ENCODE measurements at regions not wholly inside any gene's neighbourhood (a gene's known extent, or its start where the extent isn't known, plus 50 kb on each side); places are given as distances from the start of the nearest gene placed in this dataset.

- Mint-ChIP-seq H3K4me3 (no peak overlapping the region), H3K9me3 (ENCODE audit: insufficient read depth) (no peaks in the 10 kb centered on the region), H3K27me3 (no peaks in the 10 kb centered on the region), H3K27ac (no peak overlapping the region), H3K4me1 (no peaks in the 10 kb centered on the region)
- Histone ChIP-seq H3K9me3 (ENCODE audit: control extremely low read depth in 1 of 3, control insufficient read depth in 2 of 3, insufficient read depth in 1 of 3, low read length in 2 of 3) (no peaks in the 10 kb centered on the region), H4K20me1 (ENCODE audit: control insufficient read depth, insufficient read depth, low read length, poor library complexity, severe bottlenecking) (no peaks in the 10 kb centered on the region), H3K27me3 (replicated peaks in 1 of 4; ENCODE audit: control extremely low read depth in 1 of 4, control insufficient read depth in 3 of 4, insufficient read depth in 4 of 4, low read length in 3 of 4) (no peaks in the 10 kb centered on the region), H3K9ac (ENCODE audit: low read length) (no peak overlapping the region), H3K36me3 (replicated peaks in 1 of 2; ENCODE audit: control extremely low read depth in 1 of 2, control insufficient read depth in 1 of 2, extremely low read depth in 1 of 2, insufficient read depth in 2 of 2, low read length in 1 of 2) (no peaks in the 10 kb centered on the region), H3K4me3 (ENCODE audit: control extremely low read depth in 1 of 5, extremely low read depth in 1 of 5, insufficient read depth in 1 of 5, low read depth in 2 of 5, low read length in 4 of 5) (no peak overlapping the region), H3K27ac (ENCODE audit: low read length in 2 of 2) (no peak overlapping the region), H3K4me2 (replicated peaks; ENCODE audit: low read depth, low read length, poor library complexity, severe bottlenecking) (no peak overlapping the region), H2AFZ (ENCODE audit: insufficient read depth, low read depth, low read length, poor library complexity, severe bottlenecking) (no peak overlapping the region), H3K4me1 (ENCODE audit: control insufficient read depth in 2 of 2, insufficient read depth in 2 of 2, low read length in 2 of 2) (no peaks in the 10 kb centered on the region), H3K79me2 (ENCODE audit: control insufficient read depth, insufficient read depth, low read length) (no peaks in the 10 kb centered on the region)
- WGBS (ENCODE audit: insufficient coverage): 91% methylated on average over 34 of the region's 52 CpGs
- CTCF ChIA-PET: no interaction called here
- DNase-seq (no peak), ATAC-seq (ENCODE audit: low read depth) (no peak)
- POLR2A ChIA-PET: no interaction called here
- intact Hi-C loops (cut with micrococcal nuclease): no loop called here
- no peak for TF ChIP-seq CTCF (IDR thresholded peaks at IDR 0.05)
- no peak for TF ChIP-seq EZH2 (IDR thresholded peaks at IDR 0.05; ENCODE audit: borderline replicate concordance, insufficient read depth, low read depth, low read length, poor library complexity, severe bottlenecking)
These were observed 194.0 kb upstream of the BRWD3 start for GRCh38 chrX:81003491-81004185.

- no peak for ATAC-seq (ENCODE audit: low read depth)
- intact Hi-C loops (cut with micrococcal nuclease): no loop called here
- Histone ChIP-seq H3K79me2 (ENCODE audit: control insufficient read depth, insufficient read depth, low read length) (no peaks in the 10 kb centered on the region), H3K4me1 (ENCODE audit: control insufficient read depth in 2 of 2, insufficient read depth in 2 of 2, low read length in 2 of 2) (no peaks in the 10 kb centered on the region), H3K4me2 (replicated peaks; ENCODE audit: low read depth, low read length, poor library complexity, severe bottlenecking) (no peak overlapping the region), H3K27me3 (replicated peaks in 1 of 4; ENCODE audit: control extremely low read depth in 1 of 4, control insufficient read depth in 3 of 4, insufficient read depth in 4 of 4, low read length in 3 of 4) (no peaks in the 10 kb centered on the region), H3K27ac (ENCODE audit: low read length in 2 of 2) (no peak overlapping the region), H4K20me1 (ENCODE audit: control insufficient read depth, insufficient read depth, low read length, poor library complexity, severe bottlenecking) (no peaks in the 10 kb centered on the region), H3K9ac (ENCODE audit: low read length) (no peak overlapping the region), H3K9me3 (ENCODE audit: control extremely low read depth in 1 of 3, control insufficient read depth in 2 of 3, insufficient read depth in 1 of 3, low read length in 2 of 3) (peaks cover 0 to 2% (median 0%) of the 10 kb centered on the region in 3 donors), H2AFZ (ENCODE audit: insufficient read depth, low read depth, low read length, poor library complexity, severe bottlenecking) (no peak overlapping the region), H3K36me3 (replicated peaks in 1 of 2; ENCODE audit: control extremely low read depth in 1 of 2, control insufficient read depth in 1 of 2, extremely low read depth in 1 of 2, insufficient read depth in 2 of 2, low read length in 1 of 2) (no peaks in the 10 kb centered on the region), H3K4me3 (ENCODE audit: control extremely low read depth in 1 of 5, extremely low read depth in 1 of 5, insufficient read depth in 1 of 5, low read depth in 2 of 5, low read length in 4 of 5) (no peak overlapping the region)
- CTCF ChIA-PET: no interaction called here
- no peak for DNase-seq
- no peak for TF ChIP-seq EZH2 (IDR thresholded peaks at IDR 0.05; ENCODE audit: borderline replicate concordance, insufficient read depth, low read depth, low read length, poor library complexity, severe bottlenecking)
- TF ChIP-seq CTCF (IDR thresholded peaks at IDR 0.05): no peak
- no peaks in the 10 kb centered on the region for H3K4me1 Mint-ChIP-seq
- POLR2A ChIA-PET: no interaction called here
- no CpG with 5 or more reads among the region's 2 CpGs for WGBS (ENCODE audit: insufficient coverage)
- H3K9me3 Mint-ChIP-seq (ENCODE audit: insufficient read depth): no peaks in the 10 kb centered on the region
- no peak overlapping the region for H3K4me3 Mint-ChIP-seq
- no peaks in the 10 kb centered on the region for H3K27me3 Mint-ChIP-seq
- no peak overlapping the region for H3K27ac Mint-ChIP-seq
These were observed 174.4 kb upstream of the BRWD3 start for GRCh38 chrX:80984118-80984517.
